Stimulated activated CD4-positive, alpha-beta T cell treated with anti-CD3 and anti-CD28 coated beads, Interleukin-4, amount 100 ng/mL, for 4 hours (primary cell): ENCODE measurements at regions not wholly inside any gene's neighbourhood (a gene's known extent, or its start where the extent isn't known, plus 50 kb on each side); places are given as distances from the start of the nearest gene placed in this dataset.

Source experiments
- DNase-seq, 2 experiments: peaks; one replicate each; pipeline ENCODE4 v3.0.0-alpha.2; 2020

DNA sequence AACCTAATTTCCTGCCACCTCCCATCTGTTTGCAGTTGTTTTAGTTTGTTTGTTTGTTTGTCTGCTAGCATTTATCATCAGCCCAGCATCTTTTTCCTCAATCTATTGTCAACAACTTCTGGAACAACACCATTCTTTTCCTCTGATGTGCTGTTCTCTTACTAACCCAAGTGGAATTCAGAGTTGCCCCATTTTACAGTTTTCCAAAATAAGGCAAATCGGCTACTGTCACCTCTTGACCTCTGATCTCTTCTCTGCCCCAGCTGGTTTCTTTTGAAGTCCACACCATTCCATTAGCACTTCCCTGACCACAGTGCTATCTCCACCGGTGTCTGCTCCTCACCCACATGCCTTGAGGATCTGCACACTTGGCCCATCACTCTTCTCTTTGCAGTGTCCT is 102.4 kb downstream of the EFNB2 start:
- no peak for DNase-seq

- DNase-seq = no peak
Observed at GRCh38 chr13:106432636-106433035, 102.8 kb downstream of the EFNB2 start.

DNA sequence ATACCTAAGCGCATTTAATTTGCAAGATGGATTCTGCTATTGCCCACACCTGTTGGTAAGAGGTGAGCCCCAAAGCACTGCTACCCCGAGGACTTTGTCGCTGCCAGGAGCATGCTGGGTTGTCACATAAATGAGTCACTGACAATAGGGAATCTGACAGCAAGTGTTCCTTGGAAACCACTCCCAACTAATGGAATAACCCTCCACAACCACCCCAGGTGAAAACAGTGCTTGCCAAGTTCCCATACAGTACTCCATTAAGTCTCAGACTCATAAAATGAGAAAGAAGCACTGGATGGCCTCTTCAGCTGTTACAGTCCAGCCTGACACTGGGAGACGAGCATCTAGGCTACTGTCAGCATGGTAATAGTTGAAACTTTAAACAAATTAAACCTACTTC is 108.6 kb downstream of the EFNB2 start:
- DNase-seq = no peak

GRCh38 chr13:106425661-106426060 is 109.8 kb downstream of the EFNB2 start:
- DNase-seq = no peak

DNA sequence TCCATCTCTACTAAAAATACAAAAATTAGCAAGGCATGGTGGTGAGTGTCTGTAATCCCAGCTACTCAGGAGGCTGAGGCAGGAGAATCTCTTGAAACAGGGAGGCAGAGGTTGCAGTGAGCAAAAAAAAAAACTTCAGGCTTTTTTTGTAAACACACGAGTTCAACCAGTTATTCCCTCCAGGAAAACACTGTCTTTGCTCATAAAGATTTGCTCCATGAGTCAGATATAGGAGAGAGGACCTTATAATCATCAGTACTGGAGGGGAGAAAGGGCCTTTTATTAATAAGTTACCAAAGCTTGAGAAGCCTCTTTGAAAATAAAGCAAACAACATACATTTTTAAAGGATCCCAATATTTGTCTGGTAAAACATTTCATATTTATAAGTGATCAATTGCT is 110.7 kb downstream of the EFNB2 start:
- DNase-seq = no peak

DNA sequence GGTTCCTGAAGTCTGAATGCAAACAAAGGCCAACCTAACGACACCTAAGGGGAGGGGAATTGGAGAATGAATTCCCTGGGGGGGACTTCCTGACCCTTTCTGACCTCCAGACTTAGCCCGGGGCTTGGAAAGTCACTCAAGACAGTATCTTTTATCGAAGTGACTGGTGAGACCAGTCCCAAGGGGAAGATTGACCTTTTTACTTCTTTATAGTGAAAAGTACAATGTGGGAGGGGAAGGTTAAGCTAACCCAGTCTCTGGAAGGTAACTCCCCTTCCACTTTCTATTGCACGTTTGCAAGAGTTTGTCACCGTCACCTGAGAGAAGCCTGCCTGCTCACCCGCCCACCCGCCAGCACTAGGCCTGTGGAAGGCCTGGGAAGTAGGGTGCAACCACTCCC is 111.9 kb downstream of the EFNB2 start:
- no peak for DNase-seq

- no peak for DNase-seq
Observed at GRCh38 chr13:106418556-106418955, 116.9 kb downstream of the EFNB2 start.

DNA sequence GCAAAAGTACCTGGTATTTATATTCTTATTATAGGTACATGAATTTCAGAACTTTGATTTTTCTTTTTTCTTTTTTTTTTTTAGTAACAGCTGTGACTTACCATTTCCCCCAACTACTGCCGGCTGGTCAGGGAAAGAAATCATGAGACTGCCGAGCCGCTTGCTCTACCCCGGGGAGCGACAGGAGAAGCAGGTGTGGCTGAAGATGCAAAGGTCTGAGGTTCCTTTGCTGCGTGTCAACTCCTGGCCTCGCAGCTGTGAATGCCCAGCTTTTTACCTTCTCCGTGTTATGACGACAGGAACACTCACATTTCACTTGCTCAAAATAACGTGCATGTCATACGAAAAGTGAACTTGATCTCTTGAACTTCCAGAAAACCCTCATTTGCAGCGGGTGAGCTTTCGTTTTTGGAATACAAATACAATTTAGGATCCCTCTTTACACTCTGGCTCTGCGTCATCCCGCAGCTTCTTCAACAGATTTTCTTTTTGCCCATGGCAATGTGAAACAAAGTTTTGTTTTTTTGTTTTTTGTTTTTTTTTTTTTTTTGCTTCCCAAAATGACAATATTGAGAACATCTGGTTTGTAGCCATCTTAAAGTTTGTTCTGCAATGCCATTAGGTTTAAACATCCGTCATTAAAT is 117.9 kb downstream of the EFNB2 start:
- DNase-seq = no peak

DNA sequence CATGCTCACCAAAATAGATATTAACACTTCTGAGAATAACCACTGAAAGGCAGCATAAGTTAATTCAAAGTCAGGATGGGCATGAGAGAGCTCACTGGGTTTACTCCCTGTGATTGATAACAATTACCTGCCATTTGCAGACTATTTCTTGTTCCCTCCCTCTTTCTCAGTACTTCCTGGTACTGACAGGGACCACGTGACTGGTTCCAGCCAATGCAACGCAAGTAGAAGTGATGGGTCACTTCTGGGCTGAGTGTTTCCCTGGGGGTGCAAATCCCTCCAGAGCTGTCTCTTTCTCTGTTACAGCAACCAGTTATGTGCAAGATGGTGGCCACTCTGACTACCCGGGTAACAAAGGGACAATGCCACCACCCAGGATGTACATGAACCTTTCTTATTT is 118.8 kb downstream of the EFNB2 start:
- DNase-seq = no peak

- DNase-seq = no peak
Observed at GRCh38 chr13:106415971-106416370, 119.5 kb downstream of the EFNB2 start.

DNA sequence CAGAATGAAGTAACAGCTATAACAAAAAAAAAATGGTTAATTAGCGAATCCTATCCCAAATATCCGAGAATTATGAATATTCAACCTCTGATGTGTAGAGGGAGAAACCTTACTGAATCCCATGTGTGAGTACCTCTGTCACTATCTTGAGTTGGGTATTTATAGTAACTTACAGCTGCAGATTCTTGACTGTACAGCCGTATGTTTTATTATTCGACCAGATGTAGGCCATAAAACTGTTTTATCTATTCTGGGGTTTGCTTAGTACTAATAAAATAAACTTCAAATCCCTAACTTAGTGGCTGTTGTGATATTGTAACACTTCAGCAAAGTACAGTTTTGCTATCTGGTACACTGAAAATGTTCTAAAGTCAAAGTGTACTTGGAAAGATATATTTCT is 120.0 kb downstream of the EFNB2 start:
- no peak for DNase-seq

DNA sequence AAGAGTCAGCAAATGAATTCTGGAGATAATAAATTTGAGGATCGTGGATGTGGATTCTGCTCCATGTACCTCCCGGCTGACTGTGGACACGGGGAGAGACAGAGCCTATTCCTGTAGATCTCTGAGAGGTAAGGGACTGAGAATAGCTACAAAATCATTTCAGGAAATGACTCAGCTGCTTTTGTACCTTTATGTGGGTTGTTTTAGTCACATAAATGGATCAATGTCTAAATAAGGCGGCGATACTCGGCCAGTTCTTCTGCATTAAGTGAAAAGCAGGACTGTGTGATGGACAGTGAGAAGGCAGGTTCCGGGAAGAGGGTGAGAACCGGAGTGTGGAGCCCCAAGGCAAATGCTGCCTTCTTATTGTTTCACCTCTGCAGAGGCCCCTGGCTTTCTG is 128.1 kb downstream of the EFNB2 start:
- DNase-seq = no peak

DNA sequence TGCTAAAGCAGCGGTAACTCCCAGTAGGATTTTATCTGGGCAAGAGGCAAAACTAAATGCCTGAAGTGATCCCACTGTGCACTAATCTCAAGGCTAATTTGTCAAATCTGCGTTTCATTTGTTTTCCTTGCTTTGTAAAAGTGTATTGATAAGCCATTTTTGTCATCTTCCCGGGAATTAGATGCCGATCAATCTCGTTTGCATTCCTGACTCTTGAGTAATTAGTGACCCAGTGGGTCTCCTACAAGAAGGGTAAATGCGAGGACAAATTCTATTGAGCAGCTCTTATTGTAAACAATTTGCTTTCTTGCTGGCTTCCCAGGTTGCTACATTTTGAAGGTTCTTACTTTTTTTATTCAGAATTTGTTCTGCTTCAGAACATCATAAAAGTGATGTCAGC is 129.7 kb downstream of the EFNB2 start:
- DNase-seq = no peak

- DNase-seq = no peak
Observed at GRCh38 chr13:106403280-106403679, 132.2 kb downstream of the EFNB2 start.

GRCh38 chr13:106402866-106403265 is 132.6 kb downstream of the EFNB2 start:
- DNase-seq = no peak

DNA sequence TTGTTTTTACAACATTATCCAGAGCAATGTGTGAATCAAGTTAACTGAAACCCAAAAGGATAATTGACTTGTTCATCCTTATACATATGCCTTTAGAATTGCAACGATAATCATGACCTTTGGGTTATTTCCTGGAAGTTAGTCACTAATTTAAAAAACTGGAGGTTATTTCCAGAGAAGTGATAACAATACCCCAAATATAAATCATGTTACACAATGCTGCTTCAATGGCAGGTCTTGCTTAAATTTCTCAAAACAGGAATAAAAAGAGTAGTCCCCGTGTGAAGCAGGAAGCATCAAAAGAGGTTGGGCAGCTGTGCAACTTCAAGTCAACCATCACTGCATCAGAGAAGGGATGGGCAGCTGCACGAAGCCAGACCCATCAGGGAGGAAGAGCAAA is 134.4 kb downstream of the EFNB2 start:
- no peak for DNase-seq

- no peak for DNase-seq
Observed at GRCh38 chr13:106400289-106400688, 135.2 kb downstream of the EFNB2 start.

- DNase-seq = no peak
Observed at GRCh38 chr13:106398289-106398688, 137.2 kb downstream of the EFNB2 start.

GRCh38 chr13:106393776-106394175 is 141.7 kb downstream of the EFNB2 start:
- DNase-seq = no peak

GRCh38 chr13:106391681-106392080 is 143.8 kb downstream of the EFNB2 start:
- no peak for DNase-seq

DNA sequence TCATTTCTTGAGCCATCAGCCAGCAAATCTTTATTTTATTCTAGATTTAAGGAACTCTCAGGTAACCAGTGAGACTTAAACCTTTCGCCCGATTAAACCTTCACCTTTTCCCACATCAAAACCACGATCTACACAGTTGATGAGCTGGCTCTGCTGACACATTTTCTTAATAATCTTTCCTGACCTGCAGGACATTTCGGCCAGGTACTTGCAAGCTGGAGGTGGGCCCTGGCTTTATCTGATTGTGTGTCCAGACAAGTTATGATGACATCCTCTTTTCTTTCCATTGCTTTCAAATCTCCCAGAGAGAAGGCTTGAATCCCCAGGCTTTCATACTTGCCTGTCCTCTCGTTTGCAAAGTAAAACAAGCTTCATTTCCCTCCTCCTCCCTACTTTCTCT is 144.2 kb downstream of the EFNB2 start:
- DNase-seq = no peak

DNA sequence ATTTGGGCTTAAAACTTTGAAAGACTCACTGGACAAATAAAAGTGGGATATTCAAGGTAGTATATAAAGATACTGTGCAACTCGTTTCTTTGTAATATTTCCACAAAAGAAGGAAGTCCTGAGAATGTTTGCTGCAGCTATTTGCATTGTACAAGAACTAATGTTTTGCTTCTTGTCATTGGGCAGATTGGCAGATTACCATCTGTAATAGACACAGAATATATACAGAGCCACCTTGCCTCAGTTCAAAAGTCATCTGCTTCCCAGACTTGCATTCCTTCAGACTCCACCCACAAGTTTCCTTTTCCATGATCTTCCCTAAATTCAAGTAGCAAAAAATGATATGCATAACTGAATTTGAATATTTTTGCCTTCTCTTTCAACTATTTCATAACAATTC is 145.1 kb downstream of the EFNB2 start:
- no peak for DNase-seq

DNA sequence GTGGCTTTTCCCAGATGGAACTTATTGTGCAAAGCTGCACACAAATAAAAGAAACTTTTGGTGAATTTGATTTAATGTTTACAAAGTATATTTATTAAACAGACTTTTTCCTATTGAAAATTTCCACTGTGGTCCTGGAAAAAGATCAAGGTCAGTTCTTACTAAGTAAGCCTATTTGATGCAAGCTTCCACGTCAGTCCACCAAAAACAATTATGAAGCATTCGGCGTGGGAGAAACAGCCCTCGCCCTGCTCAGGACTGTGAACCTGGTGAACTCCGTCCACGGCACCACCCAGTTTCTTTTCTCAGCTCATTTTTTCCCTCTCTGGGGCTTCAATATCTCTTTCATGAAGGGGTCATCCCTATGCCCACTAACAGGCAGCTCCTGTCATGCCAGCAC is 149.8 kb downstream of the EFNB2 start:
- DNase-seq = no peak

- no peak for DNase-seq
Observed at GRCh38 chr13:106384516-106384915, 150.9 kb downstream of the EFNB2 start.

GRCh38 chr13:106383791-106384190 is 151.7 kb downstream of the EFNB2 start:
- DNase-seq = no peak

DNA sequence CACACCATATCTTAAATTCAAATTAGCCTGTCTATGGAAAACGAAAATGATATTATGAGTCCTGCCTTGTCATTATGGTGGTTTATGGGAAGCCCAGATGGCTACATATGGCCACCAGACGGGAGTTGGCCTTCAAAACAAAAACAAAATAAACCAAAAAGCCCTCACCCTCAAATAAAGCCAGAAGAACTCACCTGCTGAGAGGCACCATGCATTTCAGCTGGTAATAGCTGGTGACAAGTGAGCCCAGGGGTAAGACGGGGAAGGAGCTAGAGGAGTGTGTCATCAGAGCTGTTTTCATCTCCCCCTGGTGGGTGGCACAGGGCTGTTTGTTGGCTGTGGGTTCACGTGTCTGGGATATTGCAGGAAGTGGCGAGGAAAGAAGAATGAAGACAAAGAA is 152.9 kb downstream of the EFNB2 start:
- no peak for DNase-seq
